Ramos (cell line): ENCODE measurements at regions not wholly inside any gene's neighbourhood (a gene's known extent, or its start where the extent isn't known, plus 50 kb on each side); places are given as distances from the start of the nearest gene placed in this dataset.

Experiments
- in situ Hi-C: fragments of 300-500 bp; cut with MboI; formaldehyde crosslinking; loops from one replicate; pipeline ENCODE4 v1.14.3; 2022; ENCODE audit warnings: low sequenced_read_pairs; ENCODE audit not compliant: unreplicated experiment

DNA sequence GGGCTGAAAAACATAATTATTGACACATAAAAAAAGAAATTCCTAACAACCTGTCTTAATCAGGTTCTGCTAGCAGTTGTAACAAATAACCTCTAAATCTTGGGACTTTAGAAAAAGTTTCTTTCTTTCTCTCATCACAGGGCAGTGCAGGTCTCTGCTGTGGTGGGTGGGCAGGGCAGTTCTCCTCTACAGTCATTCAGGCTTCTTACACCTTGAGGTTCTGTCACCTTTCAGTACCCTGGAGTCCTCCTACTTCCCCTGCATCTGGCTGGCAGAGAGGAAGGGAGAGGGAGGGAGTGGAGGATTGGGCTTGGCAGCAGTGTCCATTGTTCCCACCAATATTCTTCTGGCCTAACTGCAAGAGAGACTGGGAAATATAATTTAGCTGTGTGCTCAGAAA is 112.2 kb upstream of the ANKRD55 start:
- in situ Hi-C loops: no loop called here

DNA sequence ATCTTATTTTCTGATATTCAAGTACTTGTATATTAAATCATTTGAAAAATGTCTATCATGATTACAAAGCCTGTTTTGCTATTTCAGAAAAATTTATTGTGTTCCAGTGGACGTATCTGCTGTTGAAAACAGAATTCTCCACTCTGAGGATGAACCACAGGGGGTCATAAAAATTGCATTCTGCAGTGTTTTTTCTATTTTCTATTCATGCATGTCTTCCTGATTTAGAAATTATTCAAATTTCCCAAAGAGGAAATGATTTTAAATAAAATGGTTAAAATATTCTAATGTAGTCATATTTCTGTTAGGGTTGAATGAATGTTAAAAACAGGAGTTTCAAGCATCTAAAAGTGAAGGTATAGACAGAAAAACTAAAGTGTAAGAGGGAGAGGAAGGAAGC is 111.5 kb upstream of the ANKRD55 start:
- in situ Hi-C loops: no loop called here

DNA sequence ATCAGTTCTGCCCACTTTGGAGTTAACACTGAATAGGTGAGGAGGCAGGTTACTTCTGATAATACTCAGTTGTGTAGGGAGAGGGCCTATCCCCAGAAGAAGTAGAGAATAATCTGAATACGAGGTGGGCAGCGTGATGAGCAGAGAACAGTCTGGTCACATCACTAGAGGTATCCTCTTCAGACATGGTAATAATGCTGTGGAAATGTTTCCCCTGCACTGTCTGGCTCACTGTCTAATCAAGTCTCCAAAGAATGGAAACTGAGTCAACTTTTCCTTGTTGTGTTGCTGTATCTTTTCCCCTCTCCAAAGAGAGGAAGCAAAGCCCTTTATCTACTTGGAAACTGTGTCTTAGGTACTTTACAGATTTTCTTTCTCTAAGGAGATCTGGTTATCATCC is 110.9 kb upstream of the ANKRD55 start:
- in situ Hi-C loops: no loop called here

DNA sequence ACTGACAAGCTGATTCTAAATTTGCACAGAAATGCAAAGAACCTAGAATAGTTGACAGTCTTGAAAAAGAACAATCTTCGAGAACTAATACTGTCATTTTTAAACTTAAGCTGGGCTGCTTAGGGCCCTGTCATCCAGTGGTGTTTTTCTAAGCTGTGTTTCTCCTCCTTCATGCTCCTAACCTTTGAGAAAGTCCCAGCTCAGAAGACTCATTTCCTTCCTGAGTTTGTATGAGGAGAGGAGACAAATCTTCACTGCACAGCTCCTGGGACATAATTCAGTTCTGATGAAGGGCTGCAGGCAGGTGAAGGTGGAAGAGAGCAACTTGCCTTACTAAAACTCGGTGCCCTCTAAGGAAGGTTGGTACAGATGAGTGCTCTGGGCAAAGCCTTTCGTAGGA is 109.5 kb upstream of the ANKRD55 start:
- in situ Hi-C loops: no loop called here

DNA sequence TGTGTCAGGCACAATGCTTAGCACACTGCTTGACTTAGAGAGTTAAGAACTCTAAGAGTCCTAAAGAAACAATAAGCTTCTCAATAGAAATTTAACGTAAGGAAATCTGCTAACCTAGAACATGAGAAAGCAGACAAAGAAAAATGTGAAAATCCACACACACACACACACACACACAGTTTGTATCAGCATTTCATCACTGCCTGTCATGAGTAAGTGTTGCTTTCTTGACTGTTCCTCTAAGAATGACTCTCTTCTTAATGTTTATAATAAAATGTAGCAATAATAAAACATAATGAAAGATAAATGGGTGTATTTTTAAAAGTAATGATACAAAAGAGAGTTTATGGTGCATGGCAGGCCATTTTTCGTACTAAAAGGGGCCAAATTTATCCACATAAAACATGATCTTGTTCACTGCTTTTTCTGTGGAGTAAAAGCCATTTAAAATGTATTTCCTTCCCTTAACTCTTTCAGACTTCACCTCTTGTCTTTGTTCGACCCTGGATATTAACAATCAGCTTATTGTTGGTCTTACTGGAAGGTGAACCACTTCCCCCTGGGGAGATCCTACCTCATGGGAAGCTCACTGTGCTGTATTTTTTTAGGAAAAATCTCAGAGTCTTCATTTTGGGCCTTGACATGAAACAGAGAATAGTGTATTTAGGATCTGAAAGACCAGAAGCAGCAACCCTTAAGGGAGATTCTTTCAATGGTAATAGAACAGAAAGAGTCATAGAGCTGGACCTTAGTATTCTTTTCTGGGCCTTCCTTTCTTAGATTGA is 107.3 kb upstream of the ANKRD55 start:
- in situ Hi-C loops: no loop called here

DNA sequence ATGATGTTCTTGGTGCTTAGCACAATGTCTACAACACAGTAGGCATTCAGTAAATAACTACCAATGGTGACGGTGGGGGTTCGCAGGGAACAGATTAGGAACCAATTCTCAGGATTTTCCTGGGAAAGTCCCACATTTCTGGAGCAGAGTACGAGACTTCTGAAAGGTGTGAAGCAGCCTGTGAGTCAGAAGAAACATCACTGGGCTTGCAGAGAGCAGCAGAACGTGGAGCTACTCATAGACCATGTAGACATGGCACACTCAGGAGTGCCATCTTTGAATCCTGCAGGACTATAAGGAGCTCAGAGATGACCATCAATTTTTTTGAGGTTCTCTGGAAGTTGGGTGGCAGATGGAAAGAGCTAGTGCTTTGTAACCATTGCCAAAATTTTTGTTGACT is 106.6 kb upstream of the ANKRD55 start:
- in situ Hi-C loops: no loop called here

DNA sequence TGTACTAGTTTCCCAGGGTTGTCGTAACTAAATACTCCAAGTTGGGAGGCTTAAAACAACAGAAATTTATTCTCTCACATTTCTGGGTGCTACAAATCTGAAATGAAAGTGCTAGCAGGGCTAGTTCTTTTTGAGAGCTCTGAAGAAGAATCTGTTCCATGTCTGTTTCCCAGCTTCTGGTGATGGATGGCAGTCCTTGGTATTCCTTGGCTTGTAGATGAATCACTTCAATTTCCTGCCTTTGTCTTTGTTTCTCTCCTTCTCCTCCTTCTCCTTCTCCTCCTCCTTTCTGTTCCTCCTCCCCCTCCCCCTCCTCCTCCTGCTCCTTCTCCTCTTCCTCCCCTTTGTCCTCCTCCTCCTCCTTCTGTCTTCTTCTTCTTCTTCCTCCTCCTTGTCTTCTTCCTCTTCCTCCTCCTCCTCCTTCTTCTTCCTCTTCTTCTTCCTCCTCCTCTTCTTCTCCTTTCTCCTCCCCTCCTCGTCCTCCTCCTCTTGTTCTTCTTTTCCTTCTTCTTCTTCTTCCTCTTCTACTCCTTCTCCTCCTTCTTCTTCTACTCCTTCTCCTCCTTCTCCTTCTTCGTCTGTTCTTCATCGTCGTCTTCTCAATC is 104.7 kb upstream of the ANKRD55 start:
- in situ Hi-C loops: no loop called here

DNA sequence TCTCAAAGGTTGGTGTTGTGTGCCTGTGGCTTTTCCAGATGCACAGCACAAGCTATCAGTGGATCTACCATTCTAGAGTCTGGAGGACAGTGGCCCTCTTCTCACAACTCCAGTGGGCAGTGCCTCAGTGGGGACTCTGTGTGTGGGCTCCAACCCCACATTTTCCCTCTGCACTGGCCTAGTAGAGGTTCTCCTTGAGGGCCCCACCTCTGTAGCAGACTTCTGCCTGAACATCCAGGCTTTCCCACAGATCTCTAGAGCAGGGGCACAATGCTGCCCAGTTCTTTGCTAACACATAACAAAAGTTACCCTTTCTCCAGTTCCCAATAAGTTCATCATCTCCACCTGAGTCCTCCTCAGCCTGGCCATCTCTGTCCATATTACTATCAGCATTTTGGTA is 102.1 kb upstream of the ANKRD55 start:
- in situ Hi-C loops: no loop called here

DNA sequence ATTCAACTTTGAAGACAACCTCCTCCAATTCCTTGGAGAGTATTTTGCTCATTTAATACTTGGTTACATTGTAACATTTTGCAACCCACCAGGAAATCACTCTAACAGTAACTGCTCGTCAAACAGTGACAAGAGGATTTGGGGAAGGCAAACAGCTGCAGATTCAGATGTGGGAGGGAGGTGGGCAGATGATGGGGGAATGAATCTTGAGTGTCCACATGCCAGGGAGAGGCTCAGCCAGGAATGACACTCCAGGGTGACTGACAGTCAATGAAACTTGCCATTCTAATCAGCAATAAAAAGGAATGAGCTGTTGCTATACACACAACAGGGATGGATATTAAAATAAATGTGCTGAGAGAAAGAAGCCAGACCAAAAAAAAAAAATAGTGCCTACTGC is 97.7 kb upstream of the ANKRD55 start:
- in situ Hi-C loops: no loop called here

DNA sequence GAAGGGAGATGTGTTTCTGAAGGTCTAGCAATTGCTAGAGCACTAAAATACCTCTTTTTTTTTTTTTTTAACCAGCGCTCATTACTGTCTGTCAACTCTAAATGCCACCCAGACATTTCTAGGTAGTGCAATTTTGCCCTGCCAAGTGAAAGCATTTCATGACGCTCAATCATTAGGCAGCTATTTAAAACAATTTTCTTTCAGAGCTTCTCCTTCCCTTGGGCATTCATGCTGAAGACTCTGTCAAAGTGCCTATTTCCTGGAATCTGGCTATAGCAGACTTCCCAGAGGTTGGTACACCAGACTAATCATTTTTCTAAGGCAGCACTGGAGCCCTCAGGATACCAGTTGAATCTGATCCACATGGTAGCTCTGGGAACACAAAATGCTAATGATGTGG is 97.0 kb upstream of the ANKRD55 start:
- in situ Hi-C loops: no loop called here

DNA sequence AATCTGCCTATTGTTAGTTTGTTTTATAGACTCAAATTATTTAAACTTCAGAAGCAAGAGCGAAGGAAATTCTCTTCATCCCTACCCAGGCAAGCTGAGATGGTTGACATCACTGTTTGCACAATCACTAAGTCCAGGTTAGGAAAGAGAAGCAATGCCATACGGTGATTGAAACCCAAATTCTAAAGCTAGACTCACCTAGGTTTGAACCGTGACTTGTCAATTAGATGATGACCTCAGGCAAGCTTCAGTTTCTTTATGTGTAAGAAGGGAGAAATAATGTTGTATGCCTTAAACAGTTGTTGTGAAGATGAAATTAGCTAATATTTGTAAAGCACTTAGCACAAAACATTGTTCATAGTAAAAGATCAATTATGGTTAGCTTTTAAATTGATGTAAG is 96.5 kb upstream of the ANKRD55 start:
- in situ Hi-C loops: no loop called here

DNA sequence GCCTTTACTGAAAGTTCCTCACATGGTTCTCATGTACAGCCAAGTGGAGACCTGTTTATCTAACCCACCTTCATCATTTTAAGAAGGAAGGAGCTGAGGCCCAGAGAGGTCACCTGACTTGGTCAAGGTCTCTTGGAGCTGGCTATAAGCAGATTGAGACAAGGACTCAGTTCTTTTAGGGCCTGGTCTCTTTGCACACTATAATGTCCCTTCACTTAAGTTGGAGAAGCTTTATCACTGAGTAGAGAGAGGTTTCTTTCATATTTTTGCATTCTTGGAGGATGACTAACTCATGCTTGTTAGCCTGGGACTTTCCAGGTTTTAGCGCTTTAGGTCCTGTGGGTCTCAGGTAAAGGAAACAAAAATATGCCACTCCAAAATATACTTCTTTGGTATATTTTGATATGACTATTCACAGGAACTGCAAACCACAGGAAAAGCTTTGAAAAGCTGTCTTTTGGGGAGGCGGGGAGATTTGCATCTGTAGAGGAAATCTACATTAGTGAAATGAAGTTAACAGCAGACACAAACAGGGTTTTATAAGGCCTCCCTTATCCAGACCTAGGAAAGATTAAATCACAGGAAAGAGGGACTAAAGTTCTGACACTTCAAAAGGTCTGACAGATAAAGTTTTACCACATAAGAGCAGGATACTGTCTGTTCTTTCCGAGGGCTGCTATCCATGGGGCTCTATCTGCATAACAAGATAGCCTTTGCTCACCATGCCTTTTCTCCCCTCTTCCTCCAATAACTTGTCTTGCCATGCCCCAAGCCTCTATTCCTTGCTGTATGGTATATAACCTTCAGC is 95.8 kb upstream of the ANKRD55 start:
- in situ Hi-C loops: no loop called here

DNA sequence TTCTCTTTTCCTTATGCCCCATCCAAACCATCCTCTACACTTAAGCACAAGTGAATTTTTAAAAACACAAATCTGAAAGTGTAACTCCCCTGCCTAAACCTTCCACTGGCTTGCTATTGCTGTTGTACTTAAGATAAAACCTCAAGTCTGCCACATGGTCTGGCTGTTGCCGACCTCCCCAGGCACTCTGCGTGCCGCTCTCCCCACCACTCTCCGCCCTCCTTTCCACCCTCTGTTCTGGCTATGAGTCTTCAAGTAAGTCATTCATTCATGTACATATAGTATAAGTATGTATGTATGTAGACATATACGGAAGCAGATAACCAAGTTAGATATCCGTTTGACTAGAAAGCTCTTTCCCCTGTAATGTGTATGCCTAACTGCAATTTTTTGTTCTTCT is 94.7 kb upstream of the ANKRD55 start:
- in situ Hi-C loops: no loop called here

DNA sequence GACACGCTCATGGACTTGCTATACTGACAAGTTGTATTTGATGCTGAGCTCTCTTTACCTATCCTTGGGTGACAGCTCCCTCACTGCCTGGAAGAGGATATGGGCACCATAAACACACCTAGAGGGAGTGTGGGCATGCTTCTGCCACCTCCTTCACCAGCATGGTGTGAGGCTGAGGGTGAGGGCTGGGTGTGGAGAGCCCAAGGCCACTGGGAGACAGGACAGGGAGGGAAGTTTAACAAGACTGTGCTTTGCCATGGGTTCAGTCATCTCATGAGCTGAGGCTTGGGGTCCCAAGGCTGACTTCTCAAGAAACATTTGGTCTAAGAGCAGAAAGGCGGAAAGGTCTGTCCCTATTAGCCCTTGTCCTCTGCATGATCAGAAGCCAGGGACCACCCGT is 93.6 kb upstream of the ANKRD55 start:
- in situ Hi-C loops: no loop called here

DNA sequence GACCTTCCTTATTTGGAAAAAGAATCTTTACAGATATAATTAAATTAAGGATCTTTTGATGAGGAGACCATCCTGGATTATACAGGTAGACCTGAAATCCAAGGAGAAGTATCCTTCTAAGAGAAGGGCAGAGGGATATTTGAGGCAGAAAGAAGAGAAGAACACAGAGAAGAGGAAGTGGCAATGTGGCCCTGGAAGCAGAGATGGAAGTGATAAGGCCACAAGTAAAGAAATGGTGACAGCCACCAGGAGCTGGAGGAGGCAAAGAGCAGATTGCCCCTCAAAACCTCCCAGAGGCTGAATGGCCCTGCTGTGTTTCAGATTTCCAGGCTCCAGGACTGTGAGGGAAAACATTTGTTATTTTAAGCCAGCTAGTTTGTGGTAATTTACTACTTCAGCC is 93.0 kb upstream of the ANKRD55 start:
- in situ Hi-C loops: no loop called here

DNA sequence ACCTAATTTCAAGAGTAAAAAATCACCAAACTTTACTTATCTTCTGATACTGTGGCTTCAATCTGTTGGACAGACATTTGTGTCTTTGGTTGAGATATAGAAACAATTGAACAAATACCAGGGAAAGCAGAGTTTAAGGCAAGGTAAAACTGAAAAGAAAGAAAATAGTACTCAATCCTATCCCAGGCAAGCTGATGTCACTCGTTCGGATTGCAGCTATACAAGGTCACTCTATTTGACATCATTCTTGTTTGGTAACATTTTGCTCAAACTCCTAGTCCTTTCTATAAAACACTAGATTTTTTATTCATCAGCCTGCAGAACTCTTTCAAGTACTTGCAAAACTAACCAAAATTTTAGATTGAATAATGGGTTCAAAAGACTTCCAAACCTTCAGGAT is 91.9 kb upstream of the ANKRD55 start:
- in situ Hi-C loops: no loop called here

DNA sequence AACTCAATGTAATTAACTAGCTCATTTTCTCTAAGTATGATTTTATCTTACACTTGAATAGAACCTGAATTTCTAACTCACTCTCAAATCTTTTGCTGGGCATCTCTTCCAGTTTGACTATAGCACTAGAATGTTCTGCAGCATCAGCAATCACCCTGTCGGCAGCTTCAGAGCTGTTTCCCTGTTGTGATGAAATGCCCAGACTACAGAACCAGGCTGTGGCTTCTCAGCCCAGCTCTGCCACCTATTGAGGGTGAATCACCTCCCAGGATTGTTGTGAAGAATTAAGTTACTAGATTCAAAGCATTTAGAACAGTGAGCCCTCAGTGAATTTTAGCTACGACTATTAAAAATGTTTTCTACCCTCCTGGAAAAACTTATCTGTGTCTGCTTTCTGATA is 90.4 kb upstream of the ANKRD55 start:
- in situ Hi-C loops: no loop called here

DNA sequence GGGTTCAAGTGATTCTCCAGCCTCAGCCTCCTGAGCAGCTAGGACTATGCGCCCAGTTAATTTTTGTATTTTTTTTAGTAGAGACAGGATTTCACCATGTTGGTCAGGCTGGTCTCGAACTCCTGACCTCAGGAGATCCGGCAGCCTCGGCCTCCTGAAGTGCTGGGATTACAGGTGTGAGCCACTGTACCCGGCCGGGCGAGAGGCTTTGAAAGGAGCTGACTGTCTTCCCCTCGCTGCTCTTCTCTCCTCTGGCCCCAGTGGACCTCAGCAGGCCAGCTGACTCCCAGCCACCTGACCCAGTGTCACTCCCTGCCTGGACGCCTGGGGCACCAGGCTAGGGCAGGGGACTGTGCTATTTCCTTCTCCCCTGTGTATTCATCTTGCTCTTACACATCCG is 89.5 kb upstream of the ANKRD55 start:
- in situ Hi-C loops: no loop called here

DNA sequence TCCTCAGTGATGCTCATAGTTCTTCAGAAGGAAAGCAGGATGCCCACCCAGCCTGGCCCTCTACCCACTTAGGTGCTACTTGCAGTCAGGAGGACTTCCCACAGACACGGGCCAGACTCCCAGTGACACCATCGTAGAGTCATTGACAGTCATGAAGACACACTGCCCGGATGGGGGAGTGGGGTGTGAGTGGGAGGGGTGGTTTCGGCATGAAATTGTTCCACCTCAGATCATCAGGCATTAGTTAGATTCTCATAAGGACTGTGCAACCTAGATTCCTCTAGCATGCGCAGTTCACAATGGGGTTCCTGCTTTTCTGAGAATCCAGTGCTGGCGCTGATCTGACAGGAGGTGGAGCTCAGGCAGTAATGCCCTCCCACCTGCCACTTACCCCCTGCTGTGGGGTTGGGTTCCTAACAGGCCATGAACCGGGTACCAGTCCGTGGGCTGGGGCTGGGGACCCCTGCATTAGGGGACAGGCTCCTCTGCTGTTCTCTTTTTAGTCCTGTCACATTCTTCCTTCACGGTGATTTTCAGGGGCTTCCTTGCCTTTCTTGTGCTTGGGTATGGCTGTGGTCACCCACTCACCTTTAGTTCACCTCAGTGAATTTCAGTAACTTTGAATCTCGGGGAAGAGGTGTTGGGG is 88.2 kb upstream of the ANKRD55 start:
- in situ Hi-C loops: no loop called here

DNA sequence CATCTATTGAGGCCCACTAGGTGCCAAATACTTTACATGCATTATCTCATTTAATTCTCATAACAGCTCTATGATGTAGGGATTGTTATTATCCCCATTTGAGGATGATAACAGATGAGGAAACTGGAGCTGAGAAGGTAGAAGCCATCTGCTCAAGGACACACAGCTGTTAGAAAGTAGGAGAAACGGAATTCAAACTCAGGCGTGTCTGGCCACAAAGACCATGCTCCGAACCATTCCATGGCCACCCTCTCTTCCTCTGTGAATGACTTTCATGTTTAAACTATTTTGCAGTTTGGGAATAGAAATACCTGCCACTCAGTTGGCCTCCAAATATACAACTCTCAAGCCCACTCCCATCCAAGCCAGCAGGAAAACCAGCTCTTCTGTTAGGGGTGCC is 87.6 kb upstream of the ANKRD55 start:
- in situ Hi-C loops: no loop called here
